AG10803 (cell line): ENCODE measurements at regions not wholly inside any gene's neighbourhood (a gene's known extent, or its start where the extent isn't known, plus 50 kb on each side); places are given as distances from the start of the nearest gene placed in this dataset.

Source experiments
- DNase-seq: peaks from one replicate; pipeline ENCODE4 v3.0.0; 2010; ENCODE audit warnings: low read depth
- H3K4me3 ChIP-seq: 2 replicates; pipeline ENCODE4 v1.5.1; 2011; ENCODE audit warnings: mild to moderate bottlenecking, low read length, control low read depth
- CTCF ChIP-seq: conservative IDR thresholded peaks from 2 replicates; pipeline ENCODE4 v1.5.1; 2011; ENCODE audit warnings: mild to moderate bottlenecking, low read length, control low read depth, inconsistent platforms

- no peak overlapping the region for H3K4me3 ChIP-seq
- TF ChIP-seq CTCF = no peak
- no peak for DNase-seq
These were observed 2556.0 kb downstream of the PCDH9 start for GRCh38 chr13:64674126-64674525.

- TF ChIP-seq CTCF = no peak
- no peak for DNase-seq
- H3K4me3 ChIP-seq = no peak overlapping the region
These were observed 2557.4 kb downstream of the PCDH9 start for GRCh38 chr13:64672751-64673150.

- no peak overlapping the region for H3K4me3 ChIP-seq
- TF ChIP-seq CTCF = no peak
- DNase-seq = no peak
These were observed 2567.1 kb downstream of the PCDH9 start for GRCh38 chr13:64662887-64663593.

- H3K4me3 ChIP-seq = no peak overlapping the region
- DNase-seq = no peak
- no peak for TF ChIP-seq CTCF
These were observed 2581.8 kb downstream of the PCDH9 start for GRCh38 chr13:64648293-64648692.

- H3K4me3 ChIP-seq = no peak overlapping the region
- TF ChIP-seq CTCF = no peak
- no peak for DNase-seq
These were observed 2587.1 kb downstream of the PCDH9 start for GRCh38 chr13:64643066-64643465.

GRCh38 chr13:64640002-64640401 lies 2590.1 kb downstream of the PCDH9 start:
- no peak for TF ChIP-seq CTCF
- no peak for DNase-seq

GRCh38 chr13:64639206-64639605 lies 2590.9 kb downstream of the PCDH9 start:
- TF ChIP-seq CTCF = no peak
- no peak for DNase-seq
- H3K4me3 ChIP-seq = no peak overlapping the region

More at GRCh38 chr13:64640002-64640401, 2590.1 kb downstream of the PCDH9 start:
- H3K4me3 ChIP-seq = no peak overlapping the region
